Stimulated activated CD8-positive, alpha-beta memory T cell treated with anti-CD3 and anti-CD28 coated beads, Interleukin-2, amount 100 ng/mL, for 1 hour (primary cell): ENCODE measurements at regions not wholly inside any gene's neighbourhood (a gene's known extent, or its start where the extent isn't known, plus 50 kb on each side); places are given as distances from the start of the nearest gene placed in this dataset.
"Not testable (repeated sequence)": the region's sequence is repeated elsewhere in the genome, so short reads cannot be mapped to it uniquely, and the experiment has no call there.

Experiments used
- DNase-seq, 2 donors: peaks; one replicate each; pipeline ENCODE4 v3.0.0-alpha.2; 2020; ENCODE audit warnings: low read depth in 2 of 2

DNA sequence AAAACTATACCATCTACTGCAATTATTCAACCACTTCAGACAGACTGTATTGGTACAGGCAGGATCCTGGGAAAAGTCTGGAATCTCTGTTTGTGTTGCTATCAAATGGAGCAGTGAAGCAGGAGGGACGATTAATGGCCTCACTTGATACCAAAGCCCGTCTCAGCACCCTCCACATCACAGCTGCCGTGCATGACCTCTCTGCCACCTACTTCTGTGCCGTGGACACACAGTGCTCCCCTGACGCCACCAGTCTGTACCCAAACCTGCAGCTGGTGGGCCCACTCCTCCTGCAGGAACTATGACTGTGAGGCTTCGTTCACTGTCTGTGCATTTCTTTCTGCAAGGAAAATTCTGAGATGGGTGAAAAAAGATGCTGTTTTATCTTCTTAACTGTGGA is 284.7 kb downstream of the DAD1 start:
- no peak for DNase-seq

DNA sequence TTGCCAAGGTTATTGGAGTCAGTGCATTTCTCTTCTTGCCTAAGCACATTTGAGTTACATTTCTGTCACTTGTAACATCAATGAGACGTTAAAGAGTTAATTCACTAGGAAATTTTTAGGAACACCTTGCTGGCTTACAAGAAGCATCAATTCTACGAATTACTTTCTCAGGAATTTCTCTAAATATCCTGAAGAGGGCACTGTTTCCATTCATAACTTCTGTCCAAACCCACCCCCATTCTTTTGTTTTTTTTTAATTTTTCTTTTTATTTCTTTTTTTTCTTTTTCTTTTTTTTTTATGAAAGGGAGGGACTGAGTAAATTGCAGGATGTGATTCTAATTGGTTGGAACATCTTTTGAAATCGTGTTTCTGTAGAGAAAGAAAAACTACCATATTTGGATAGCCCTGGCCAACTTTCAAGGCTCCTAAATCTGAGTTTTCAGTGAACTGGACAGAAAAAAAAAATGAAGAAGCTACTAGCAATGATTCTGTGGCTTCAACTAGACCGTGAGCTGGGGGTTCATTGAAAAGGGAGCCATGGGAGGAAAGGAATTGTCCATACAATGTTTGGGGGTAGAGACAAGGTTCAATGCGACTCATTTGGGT is 285.3 kb downstream of the DAD1 start:
- no peak for DNase-seq

DNA sequence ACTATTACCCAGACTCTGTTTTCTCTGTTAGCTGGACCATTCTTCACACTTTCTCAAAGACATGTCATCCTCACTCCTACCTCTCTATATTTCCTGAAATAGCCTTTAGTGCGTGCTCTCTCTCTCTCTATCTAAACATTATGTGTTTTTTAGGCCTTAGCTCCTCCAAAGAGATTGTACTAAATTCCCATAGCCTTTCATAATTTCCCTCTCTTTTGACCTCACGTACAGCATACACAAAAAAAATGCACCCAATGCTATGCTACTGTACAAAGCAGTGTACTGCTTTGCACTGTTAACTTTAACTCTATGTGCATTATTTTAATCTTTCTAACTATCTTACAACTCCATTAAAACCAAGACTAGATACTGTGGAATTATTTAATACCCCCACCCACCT is 288.4 kb downstream of the DAD1 start:
- DNase-seq, result no peak

DNA sequence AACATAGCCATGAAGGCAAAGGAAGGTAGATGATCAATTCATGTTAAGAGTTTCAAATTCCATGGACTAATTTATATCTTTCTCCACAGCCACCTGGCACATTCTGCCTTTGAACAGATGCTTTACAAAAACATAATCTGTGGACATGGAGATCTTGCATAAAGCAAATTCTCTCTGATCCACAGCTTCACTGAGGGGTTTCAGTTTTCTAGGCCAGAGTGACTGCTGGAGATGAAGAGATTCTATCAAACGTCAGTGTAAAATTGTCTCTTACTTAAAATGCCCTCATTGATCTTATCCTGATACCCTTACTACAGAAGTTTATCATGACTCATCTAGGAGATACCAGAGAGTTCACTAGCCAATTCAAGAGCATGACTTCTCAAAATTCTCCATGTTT is 291.6 kb downstream of the DAD1 start:
- no peak for DNase-seq

DNA sequence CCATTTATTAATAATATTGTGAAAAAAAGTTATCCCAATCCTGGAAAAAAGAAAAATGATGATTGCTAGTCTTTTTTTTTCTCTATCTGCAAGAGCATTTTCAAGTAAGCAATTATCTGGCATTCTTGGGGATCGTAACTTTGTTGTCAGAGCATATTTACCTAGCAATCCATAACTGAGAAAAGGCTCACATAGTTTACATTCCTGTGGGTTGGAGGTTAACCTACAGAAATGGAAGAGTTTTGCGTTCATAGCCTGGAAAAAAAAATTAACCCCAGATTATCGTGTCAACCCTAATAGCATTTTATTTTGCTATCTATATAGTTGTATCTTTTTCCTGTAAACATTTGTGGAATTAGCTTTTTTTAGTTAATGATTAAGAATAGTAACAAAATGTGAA is 292.3 kb downstream of the DAD1 start:
- no peak for DNase-seq

DNA sequence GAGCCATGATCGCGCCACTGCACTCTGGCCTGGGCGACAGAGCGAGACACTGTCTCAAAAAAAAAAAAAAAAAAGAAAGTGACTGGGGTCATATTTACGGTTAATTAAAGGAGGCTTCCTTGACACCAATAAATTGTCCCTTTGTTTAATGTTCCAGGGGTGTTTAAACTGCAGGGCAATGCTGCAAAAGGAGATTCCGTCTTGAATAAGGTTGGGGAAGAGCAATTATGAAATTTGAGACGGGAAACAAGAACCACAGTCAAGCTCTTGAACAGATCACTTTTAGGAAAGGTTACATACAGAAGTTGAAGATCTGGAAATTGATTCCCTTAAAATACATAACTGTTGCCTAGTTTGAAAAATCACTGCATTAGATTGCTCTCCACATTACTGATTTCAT is 292.9 kb downstream of the DAD1 start:
- no peak for DNase-seq

DNA sequence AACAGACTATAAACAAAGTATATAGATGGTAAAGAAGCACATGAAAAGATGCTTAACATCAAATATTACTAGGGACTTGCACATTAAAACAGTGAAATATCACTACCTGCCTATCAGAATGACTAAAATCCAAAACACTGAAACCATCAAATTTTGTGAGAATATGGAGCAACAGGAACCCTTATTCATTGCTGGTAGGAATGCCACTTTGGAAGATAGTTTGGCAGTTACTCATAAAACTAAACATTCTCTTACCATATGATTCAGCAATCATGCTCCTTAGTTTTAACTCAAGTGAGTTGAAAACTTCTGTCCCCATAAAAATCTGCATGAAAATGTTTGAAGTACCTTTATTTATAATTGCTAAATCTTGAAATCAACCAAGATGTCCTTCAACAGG is 297.6 kb downstream of the DAD1 start:
- no peak for DNase-seq

DNA sequence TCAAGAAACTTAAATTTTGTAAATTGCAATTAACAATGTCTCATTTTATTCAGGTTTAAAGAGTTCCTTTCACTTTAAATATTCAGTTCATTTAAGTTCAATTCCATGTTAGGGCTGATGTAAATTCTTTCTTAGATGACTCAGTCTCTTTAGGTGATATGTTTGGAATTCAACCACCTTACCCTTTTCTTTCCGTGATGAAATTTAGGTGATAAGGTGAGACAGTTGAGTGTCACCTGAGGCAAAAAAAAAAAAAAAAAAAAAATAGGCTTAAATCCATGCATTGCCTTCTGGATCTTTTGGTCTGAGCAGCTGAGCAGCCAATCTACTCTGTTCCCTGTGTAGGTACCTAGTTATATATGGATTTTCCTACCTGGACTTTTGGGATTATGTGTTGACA is 299.5 kb downstream of the DAD1 start:
- DNase-seq, result no peak

DNA sequence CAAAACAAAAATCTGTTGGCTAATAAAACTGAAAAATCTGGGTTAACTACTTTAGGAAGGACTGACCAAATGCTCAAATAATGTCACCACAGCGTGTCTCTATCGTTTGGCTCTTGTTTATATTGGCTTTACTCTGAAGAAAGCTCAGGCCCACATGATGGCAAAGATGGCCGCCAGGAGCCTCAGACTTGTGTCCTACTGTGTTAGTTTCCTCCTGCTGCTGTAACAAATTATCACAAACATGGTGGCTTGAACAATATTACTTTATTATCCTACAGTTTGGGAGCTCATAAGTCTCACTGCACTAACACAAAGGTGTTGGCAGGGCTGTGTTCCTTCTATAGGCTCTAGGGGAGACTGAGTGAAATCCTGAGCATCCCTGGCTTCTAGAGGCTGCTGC is 303.0 kb downstream of the DAD1 start:
- DNase-seq, result no peak

DNA sequence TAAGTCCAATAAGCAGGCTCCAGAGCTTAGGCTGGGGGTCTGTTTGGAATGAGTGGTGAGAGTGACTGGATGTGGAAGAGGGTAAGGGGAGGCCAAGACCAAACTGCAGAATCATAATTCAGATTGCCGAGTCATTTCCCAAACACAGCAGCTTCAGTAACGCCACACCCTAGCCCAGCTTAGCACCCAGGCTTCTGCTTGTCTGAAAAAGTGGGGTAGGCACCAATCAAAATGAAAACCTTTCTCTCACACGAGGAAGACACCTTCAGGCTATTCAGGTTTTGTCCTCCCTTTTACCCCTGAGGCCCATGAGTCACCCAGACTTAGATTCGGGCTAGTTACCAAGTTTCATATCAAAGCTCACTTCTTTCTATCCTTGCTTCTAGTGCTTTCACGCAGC is 306.1 kb downstream of the DAD1 start:
- DNase-seq, result no peak

DNA sequence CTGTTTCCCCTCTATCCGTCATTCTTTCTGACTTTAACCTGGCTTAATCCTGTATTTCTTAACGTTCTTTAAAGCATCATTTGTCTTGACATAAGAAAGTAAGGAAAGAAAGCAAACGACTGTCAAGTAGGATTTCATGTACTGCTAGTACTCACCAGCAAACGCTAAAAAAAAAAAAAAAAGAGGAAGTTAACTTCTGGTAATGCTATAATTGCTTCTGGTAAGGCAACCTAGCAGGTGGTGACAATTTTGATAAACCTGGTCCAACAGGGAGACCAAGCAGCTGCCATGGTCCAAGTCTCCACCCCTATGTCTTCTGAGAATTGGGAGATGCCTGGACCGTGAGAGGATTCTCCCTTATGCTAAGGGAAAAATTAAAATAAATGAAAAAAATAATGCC is 306.6 kb downstream of the DAD1 start:
- DNase-seq, result no peak

DNA sequence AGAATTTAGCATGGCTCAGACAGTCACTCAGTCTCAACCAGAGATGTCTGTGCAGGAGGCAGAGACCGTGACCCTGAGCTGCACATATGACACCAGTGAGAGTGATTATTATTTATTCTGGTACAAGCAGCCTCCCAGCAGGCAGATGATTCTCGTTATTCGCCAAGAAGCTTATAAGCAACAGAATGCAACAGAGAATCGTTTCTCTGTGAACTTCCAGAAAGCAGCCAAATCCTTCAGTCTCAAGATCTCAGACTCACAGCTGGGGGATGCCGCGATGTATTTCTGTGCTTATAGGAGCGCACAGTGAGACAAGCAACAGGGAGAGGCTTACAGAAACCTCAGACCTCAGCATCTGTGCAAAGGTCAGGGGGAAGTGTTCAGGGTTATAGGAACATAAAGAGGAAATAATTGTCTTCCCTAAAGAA is 307.6 kb downstream of the DAD1 start:
- not testable (repeated sequence) for DNase-seq

DNA sequence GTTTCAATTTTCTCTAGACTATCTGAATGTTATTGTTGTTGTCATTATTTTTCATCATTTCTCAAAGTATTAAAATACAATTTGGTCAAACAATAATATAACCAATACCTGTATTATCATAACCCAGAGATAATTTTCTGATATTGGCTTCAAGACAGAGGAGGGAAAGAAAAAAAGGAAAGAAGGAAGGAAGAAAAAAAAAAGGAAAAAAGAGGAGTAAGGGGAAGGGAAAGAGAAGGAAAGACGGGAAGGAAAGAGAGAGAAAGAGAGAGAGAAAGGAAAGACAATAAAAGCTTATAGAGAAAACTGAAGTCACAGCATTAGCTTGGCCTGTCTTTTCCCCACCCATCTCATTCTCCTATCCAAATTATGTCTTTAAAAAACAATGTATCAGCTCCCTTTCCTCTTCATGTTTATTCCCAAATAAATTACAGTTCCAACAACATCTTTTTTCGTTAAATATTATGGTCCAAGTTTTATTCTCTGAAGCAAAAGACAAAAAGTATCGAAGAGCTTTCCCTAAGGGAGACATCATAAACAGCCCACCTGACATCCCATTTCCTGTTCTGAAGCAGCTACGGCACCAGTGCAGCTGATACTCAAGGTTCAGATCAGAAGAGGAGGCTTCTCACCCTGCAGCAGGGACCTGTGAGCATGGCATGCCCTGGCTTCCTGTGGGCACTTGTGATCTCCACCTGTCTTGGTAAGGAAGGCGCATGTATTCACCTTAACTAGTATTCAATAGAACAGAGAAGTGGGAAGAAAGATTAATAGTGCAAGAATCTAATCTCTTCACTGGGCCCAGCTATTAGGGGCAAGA is 308.3 kb downstream of the DAD1 start:
- no peak for DNase-seq

DNA sequence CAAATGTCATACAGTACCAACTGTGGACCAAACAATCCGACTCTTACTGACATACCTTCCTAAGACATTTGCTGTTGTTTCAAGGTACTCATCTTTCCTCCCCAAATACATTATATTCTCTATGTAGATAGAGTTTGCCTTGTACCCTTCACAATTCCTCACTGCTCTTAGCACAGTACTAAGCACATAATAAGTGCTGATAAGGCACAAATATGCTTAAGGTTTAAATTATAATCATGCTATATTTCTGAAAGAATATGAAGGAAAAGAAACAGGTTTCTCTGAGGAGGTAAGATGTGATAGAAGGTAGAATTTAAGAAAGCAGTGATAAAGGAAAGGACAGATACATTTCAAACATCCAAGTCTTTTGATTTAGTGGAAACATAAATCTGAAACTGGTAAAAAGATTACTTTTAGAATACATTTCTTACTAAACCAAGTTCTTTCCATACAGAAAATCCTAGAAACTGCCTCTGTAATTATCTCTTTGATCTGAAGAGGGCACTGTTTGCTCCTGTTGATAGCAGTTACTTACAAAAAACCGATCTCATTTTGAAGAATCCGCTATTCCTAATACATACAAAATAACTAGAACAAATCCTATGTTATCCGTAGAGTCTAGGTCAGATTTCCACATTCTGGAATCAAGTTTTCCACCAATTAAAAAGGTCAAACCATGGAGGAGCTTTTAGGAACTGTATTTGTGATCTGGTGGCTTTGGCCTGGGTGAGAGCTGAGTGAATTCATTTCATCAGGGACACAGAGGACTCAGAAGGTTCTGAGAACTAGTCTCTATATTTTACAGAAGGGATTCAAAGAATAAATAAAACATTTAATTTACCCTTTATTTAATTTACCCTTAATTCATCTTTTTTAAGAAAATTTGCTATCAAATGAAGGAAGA is 311.9 kb downstream of the DAD1 start:
- DNase-seq, result no peak

DNA sequence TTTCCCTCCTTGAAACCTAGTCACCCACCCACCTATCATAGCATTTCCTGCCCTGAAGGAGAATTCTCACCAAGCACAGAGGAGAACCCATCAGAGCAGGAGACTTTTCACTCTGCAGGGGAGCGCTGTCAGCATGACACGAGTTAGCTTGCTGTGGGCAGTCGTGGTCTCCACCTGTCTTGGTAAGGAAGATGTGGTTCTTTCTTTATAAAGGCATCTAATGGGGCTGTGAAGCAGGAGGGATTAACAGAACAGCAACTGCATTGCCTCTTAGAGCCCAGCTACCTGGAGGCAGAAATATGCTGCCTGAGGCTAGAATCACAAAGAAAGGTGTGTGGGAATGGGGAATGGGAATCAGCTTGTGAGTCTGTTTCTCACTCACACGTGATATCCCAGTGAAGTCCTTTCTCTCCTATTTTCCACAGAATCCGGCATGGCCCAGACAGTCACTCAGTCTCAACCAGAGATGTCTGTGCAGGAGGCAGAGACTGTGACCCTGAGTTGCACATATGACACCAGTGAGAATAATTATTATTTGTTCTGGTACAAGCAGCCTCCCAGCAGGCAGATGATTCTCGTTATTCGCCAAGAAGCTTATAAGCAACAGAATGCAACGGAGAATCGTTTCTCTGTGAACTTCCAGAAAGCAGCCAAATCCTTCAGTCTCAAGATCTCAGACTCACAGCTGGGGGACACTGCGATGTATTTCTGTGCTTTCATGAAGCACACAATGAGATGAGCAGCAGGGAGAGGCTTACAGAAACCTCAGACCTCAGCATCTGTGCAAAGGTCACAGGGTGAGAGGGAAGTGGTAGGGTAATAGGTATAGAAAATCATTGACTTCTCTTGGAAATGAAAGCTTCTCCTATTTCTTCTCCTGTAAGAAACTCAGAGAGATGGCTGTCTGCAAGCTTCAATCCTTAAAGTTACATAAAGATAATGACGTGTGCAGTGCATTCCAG is 316.9 kb downstream of the DAD1 start:
- no peak for DNase-seq

DNA sequence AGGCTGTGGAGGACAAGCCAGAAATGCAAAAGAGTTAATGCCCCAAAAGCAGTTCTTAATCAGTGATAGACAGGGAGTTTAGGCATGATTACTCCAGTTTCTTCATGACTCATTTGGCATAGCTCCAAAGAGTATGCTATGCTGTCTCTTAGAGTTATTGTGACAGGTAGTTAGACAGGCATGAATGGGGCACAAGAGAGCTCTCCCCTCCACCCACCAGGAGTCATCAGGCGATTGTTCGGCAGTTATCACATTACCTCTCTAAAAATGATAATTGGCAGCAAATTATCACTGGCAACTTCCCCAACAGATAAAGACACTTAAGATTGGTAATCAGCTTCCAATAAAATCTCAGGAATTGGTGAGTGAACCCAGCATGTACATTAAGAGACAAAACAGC is 320.1 kb downstream of the DAD1 start:
- DNase-seq, result no peak

DNA sequence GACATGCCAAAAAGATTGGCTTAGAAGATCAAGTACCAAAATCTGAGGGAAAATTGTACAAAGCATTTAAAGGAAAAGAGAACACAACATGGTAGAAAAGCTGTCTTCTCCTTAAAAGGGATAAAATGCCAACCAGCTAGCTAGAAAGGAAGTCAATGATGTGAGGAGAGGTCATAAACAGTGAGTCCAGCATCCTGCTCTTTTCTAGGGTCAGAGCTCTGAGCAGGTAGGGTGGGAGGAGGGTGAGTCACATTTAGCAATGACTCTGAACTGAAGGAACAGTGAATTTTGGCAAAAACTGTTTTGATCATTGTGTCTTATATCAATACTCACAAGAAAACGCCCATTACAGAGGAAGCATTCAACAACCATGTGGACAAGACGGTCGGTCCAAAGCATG is 322.3 kb downstream of the DAD1 start:
- DNase-seq, result no peak

DNA sequence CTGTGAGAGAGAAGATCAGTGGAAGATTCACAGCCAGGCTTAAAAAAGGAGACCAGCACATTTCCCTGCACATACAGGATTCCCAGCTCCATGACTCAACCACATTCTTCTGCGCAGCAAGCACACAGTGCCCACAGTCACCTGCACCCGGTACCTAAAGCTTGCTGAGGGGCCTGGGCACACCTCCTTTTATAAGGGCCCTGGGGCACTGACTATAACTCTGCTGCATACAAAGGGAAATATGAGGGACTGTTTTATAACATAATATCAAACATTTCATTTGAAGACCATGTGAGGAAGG is 322.9 kb downstream of the DAD1 start:
- DNase-seq, result no peak

DNA sequence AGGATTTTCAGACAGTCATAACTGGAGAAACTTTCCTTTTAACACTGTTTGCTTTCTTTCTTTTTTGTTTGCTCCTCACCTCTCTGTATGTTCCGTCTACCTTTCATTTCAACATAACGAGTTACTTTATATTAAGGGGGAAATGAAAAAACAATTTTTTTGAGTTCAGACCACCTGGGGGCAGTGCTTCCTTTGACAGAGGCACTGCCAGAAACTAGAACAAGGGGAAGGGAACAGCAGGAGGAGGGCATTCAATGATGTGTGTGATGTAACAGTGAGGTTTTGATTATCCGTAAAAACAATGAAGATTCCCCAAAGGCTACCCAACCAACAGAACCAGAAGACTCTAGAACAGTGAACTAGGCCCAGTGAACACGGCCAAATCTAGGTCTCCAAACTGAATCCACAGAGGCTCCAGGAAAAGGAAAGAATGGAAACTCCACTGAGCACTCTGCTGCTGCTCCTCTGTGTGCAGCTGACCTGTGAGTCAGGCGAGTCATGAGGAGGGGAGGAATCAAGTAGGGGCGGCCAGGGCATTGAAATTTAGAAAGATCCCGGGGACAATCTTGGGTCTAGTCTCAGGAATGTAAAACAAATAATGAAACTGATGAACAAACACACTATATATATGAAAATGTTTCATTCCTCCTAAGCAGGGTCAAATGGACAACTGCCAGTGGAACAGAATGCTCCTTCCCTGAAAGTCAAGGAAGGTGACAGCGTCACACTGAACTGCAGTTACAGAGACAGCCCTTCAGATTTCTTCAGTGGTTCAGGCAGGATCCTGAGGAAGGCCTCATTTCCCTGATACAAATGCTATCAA is 323.5 kb downstream of the DAD1 start:
- no peak for DNase-seq

DNA sequence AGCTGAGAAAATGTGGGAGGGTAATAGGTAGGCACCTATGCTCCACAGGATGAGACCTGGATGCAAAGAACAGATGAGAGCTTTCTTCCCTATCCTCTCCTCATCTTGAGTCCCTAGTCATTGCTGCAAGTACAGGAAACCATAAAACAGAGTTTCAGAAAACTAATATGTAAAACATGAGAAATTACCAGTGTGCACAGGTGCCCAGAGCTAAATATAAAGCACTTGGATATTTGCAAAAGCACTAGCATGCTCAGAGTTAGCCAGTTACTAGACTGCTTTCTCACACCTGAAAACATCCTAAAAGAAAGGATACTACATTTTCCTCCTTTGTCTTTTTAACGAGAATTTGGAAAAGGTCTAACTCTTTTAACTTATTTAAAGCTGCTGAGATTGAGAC is 324.3 kb downstream of the DAD1 start:
- DNase-seq, result no peak

DNA sequence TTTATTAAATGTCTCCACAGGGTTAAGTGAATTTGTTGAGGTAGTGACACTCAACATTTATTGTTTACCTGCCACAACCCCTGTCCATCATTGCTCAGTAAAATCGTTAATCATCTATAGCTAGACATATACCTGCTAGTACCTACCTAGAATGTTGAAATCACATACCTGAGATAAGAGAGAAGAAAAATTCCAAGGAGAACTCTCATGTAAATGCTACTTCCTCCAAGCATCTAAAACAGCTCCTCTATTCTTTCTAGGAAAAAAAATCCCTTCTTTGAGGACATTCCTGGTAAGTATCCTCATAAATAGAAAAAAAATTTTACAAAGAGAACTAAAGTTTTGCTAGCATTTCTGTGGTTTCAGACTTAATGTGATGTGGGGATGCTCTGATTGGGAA is 325.1 kb downstream of the DAD1 start:
- no peak for DNase-seq
